Fibroblast of peridontal ligament (primary cell): ENCODE measurements at regions not wholly inside any gene's neighbourhood (a gene's known extent, or its start where the extent isn't known, plus 50 kb on each side); places are given as distances from the start of the nearest gene placed in this dataset.

ENCODE experiments used
- DNase-seq: peaks from one replicate; pipeline ENCODE4 v3.0.0-alpha.2; 2010; ENCODE audit errors: extremely low read depth

DNA sequence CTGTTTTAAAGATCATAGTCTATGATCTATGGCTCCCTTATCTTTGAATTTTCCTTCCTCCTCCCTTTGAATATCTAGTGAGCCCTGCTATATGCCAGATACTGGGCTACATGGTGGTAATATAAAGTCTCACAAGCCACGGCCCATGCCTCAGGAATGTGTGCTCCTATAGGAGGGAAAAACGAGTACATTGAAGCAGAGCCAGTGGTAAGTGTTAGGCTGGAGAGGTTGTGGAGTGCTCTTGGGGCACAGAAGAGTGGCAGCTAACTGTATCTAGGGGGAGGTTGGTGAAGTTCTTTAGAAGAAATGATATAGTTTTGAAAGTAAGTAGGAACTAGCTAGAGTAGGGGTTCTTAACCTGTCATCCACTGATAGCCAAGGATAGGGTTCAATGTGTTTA, 105.8 kb upstream of the PMFBP1 start:
- DNase-seq: no peak

DNA sequence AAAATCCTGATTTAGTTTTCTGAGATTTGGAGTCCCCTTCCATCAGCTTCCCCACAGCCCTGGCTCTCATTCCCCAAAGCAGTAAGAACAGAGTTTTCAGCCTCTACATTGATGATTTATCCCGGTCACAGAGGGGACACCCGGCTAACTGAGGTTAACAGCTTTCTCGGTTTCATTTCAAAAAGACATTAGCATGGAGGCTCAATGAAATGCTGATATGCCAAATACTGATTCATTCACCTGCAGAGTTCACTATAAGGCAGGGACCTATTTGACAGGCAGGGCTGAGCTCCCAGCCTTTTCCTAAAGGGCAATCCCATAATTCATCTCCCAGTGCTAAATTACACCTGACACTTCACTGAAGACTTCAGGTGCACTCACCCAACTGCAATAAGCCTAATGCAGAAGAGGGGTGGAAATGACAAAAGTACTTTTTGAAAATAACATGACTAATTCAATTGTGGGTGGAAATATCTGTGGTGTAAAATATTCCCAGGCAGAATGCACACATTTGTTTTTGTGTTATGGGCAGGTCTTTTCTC, 99.8 kb upstream of the PMFBP1 start:
- no peak for DNase-seq

DNA sequence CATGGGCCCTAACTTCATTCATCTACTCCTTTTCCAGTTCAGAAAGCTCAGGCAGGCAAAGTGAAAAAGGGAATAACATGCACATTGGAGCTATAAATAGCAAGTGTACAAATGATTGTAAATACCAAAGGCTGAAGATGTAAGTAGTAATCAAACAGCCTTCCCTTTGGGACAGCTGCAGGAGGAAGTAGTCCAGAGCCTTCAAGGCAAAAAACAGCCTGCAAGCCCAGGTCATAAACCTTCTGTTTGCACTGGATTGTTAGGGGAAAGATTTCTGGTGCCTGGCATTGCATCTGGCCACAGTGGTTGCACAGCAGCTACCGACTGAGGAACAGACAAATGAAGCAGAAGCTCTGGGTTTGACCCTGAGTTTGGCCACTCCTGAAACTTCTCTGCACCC, 98.6 kb upstream of the PMFBP1 start:
- peak; percentile 36 for DNase-seq

DNA sequence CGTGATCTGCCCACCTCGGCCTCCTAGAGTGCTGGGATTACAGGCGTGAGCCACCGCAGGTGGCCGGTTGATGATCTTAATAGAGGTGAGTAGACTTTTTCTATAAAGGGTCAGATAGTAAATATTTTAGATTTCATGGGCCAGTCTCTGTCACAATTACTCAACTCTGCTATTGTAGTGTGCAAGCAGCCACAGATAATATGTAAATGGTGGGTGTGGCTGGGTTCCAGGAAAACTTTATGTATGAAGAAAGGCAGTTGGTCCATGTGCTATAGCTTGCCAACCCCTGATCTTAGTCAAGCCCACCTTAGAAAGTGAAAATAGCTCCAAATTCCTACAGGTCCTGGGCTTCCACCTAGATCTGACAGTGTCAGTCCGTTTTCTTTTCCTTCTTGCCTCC, 94.9 kb upstream of the PMFBP1 start:
- DNase-seq: no peak

GRCh38 chr16:72264771-72265170, 92.8 kb upstream of the PMFBP1 start:
- no peak for DNase-seq

GRCh38 chr16:72262711-72263110, 90.8 kb upstream of the PMFBP1 start:
- no peak for DNase-seq

DNA sequence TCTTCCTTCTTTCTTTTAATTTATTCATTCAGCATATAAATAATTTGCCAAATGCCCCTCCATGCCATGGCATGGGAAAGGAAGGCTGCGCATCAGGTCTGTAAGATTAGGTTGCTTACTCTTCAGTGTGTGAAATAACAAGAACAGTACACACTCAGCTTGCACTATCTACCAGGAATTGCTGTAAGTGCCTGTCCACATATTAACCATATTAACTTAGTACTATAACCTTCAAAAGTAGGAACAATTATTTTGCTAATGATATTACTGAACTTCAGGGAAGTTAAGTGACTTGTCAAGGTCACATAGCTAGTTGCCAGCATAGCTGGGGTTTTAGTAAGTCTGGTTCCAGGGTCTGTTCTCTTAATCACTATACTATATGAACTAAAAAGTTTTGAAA, 89.2 kb upstream of the PMFBP1 start:
- no peak for DNase-seq

DNA sequence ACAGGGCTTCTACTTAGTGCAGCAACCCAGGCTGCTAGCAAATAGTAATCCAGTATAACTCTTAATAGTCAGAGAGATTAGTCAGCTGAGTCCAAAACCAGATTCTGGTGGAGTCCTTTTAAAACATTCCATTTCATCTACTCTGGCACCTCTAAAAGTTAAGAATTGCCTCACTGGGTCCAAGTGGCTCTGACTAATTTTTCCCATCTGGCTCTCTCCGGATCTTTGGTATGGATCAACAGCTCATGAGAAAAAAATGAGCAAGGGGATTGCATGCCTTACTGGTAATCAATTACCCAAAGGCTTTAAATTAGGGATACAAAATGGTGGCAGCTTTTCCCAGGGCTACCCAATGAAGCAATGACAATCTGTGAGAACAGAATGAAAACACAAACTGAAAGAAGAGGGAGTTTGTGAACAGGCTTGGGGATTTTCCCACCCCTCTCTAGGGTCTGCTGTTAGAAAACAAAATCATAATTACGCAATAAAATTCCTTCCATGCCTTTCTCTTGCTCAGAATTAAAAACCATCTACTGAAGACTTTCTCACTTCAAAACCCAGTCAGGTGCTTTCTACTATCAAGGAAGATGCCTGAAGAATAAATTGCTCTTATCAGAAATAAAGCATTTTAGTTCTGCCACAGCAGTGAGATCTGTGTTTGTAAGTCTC, 84.6 kb upstream of the PMFBP1 start:
- DNase-seq: peak; percentile 95

DNA sequence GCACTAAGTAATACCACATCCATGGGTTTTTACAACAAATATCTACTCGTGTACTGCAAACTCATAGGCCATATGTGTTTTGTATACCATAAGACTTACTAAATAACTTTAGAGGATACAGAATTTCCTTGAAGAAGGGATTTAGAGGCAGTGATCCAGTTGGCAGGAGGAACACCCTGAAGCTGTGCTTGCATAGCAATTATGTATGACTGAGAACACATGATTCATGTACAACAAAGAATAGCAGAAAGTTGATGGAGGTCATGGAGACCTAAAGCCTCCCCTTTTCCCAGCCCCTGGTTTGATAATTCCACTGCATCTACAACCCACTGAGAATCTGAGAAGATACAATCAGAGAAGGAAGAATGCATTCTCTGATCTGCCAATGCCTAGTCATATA, 83.8 kb upstream of the PMFBP1 start:
- peak; percentile 70 for DNase-seq

GRCh38 chr16:72247821-72248253, 75.9 kb upstream of the PMFBP1 start:
- DNase-seq: peak; percentile 69

DNA sequence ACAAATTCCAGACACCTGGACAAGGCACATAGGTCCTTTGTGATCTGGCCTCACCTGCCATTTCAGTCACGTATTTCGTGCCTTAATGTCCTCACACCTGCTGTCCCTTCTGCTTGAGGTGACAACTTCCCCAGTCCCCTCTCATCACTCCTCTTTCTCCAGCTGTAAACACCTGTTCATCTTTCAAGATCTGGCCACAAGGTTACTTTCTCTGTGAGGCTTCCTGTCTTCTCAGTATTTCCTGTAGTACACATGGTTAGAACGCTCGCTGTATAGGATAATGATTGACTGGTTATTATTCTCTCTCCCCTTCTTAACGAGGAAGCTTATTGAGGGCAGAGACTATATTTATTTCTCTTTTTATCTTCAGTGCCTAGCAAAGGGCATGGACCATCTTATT, 74.5 kb upstream of the PMFBP1 start:
- no peak for DNase-seq

GRCh38 chr16:72244853-72245252, 72.9 kb upstream of the PMFBP1 start:
- no peak for DNase-seq

GRCh38 chr16:72243621-72244020, 71.7 kb upstream of the PMFBP1 start:
- no peak for DNase-seq

GRCh38 chr16:72242757-72243156, 70.8 kb upstream of the PMFBP1 start:
- DNase-seq: no peak

GRCh38 chr16:72241930-72242329, 70.0 kb upstream of the PMFBP1 start:
- DNase-seq: peak; percentile 75

DNA sequence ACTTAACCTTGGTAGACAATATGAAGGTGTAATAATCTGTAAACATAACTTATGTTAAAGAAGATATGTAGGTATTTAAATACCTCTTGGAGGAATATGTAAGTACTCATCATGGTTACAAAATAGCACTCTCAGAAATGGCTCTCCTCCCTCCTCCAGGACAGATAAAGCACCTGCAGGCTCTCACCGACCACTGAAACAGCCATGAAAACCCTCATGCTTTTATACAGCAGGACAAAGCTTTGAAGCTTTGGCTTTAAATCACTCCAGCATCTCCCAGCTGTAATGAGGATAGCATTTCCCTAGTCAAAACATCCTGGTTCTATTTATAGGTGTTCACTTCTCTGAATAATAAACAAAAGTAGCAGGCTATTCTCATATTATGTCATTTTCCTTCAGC, 69.1 kb upstream of the PMFBP1 start:
- no peak for DNase-seq

GRCh38 chr16:72240466-72240865, 68.5 kb upstream of the PMFBP1 start:
- no peak for DNase-seq

- no peak for DNase-seq
Measured at GRCh38 chr16:72236866-72237265, 64.9 kb upstream of the PMFBP1 start.

GRCh38 chr16:72234387-72234786, 62.4 kb upstream of the PMFBP1 start:
- DNase-seq: no peak

DNA sequence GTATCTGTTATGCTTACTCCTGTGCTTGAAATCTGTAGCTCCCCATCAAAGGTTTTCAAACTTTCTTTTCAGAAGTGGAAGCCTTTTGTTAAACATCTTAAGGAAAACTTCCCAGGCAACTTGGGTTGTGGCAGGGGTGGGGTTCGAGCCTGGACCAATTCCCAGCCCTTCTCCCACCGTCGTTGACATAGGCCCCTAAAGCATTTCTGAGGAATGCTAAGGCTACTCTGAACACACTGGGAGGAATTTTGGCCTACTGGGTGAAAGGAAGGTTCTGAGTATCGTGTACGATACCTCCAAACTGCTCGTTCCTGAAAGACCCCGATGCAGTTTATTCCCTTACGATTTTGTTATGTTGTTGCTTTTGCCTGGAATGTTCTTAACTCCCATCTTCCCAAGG, 56.1 kb upstream of the PMFBP1 start:
- DNase-seq: no peak

DNA sequence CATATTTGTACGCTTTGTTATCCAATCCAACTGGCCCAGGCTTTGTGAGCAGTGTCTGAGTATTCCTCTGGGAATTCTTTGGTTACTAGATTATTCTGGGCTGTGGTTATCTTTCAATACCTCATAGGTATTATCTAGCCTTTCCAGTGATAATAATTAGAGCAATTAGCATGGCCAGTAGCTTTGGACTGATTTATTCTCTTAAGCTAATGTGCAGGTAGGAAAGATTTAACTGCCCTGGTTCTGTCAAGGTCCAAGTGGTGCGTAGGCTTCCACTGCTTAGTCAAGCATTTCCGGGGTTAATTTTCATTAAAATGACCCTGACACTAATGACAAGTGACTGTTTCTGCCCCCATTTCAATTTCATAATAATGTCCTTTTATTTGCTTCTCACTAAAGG, 54.2 kb upstream of the PMFBP1 start:
- DNase-seq: no peak

DNA sequence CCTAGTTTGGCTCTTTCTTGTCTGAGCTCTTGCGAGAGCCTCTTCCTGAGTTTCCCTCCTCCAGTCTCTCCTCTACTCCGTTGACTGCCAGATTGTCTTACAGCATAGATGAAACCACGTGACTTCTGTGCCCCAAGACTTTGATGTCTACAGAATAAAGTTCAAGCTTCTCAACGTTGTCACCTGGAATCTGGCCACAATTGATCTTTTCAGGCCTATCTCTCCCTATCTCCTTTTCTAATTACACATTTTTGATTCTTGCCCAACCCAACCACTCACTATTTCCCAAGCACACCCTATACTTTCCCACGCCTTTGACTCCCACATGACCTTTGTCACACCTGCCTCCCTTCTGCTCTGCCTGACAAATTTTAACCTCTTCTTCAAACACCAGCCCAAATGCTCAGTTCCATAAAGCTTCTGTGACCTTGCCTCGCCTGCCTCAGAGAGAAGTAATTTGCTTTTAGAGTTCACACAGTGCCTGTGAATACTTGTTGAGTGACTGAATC, 52.4 kb upstream of the PMFBP1 start:
- no peak for DNase-seq

- DNase-seq: no peak
Measured at GRCh38 chr16:72222503-72222902, 50.5 kb upstream of the PMFBP1 start.
